Neuron (in vitro differentiated cells): ENCODE measurements at regions not wholly inside any gene's neighbourhood (a gene's known extent, or its start where the extent isn't known, plus 50 kb on each side); places are given as distances from the start of the nearest gene placed in this dataset.

ENCODE experiments used
- H2AFZ ChIP-seq: one replicate; pipeline ENCODE4 v1.6.1; 2013; ENCODE audit warnings: low read depth, mild to moderate bottlenecking, inconsistent platforms, low read length, moderate library complexity
- H3K27me3 ChIP-seq: one replicate; pipeline ENCODE4 v1.6.1; 2013; ENCODE audit warnings: low read length; ENCODE audit not compliant: insufficient read depth
- H3K36me3 ChIP-seq: one replicate; pipeline ENCODE4 v1.6.1; 2013; ENCODE audit warnings: low read length; ENCODE audit not compliant: insufficient read depth
- H3K4me1 ChIP-seq: one replicate; pipeline ENCODE4 v1.6.1; 2013; ENCODE audit warnings: low read length; ENCODE audit not compliant: insufficient read depth
- H3K4me3 ChIP-seq: 2 replicates; pipeline ENCODE4 v1.5.1; 2013; ENCODE audit warnings: mild to moderate bottlenecking, low read length, moderate library complexity
- H3K9me3 ChIP-seq: one replicate; pipeline ENCODE4 v1.6.1; 2013; ENCODE audit warnings: low read length

- no peaks in the 10 kb centered on the region for H3K9me3 ChIP-seq
- peaks cover 2% of the 10 kb centered on the region for H3K4me1 ChIP-seq
- H3K4me3 ChIP-seq = no peak overlapping the region
- H3K36me3 ChIP-seq = no peaks in the 10 kb centered on the region
- no peaks in the 10 kb centered on the region for H3K27me3 ChIP-seq
- no peak overlapping the region for H2AFZ ChIP-seq
Measured at GRCh38 chr11:28835790-28836189, 727.6 kb downstream of the METTL15 start.

GRCh38 chr11:28835317-28835716 lies 727.1 kb downstream of the METTL15 start:
- no peaks in the 10 kb centered on the region for H3K27me3 ChIP-seq
- H3K9me3 ChIP-seq = no peaks in the 10 kb centered on the region
- peaks cover 2% of the 10 kb centered on the region for H3K4me1 ChIP-seq
- H2AFZ ChIP-seq = no peak overlapping the region
- H3K4me3 ChIP-seq = no peak overlapping the region
- no peaks in the 10 kb centered on the region for H3K36me3 ChIP-seq

GRCh38 chr11:28834877-28835276 lies 726.7 kb downstream of the METTL15 start:
- H3K4me3 ChIP-seq = no peak overlapping the region
- H2AFZ ChIP-seq = no peak overlapping the region
- no peaks in the 10 kb centered on the region for H3K27me3 ChIP-seq
- no peaks in the 10 kb centered on the region for H3K9me3 ChIP-seq
- no peaks in the 10 kb centered on the region for H3K36me3 ChIP-seq
- peaks cover 2% of the 10 kb centered on the region for H3K4me1 ChIP-seq

- no peaks in the 10 kb centered on the region for H3K27me3 ChIP-seq
- no peaks in the 10 kb centered on the region for H3K36me3 ChIP-seq
- H3K4me1 ChIP-seq = peaks cover 2% of the 10 kb centered on the region
Measured at GRCh38 chr11:28833670-28834069, 725.5 kb downstream of the METTL15 start.

GRCh38 chr11:28833169-28833568 lies 725.0 kb downstream of the METTL15 start:
- Histone ChIP-seq H3K4me1 (peaks cover 2% of the 10 kb centered on the region), H2AFZ (no peak overlapping the region), H3K9me3 (no peaks in the 10 kb centered on the region), H3K36me3 (no peaks in the 10 kb centered on the region), H3K4me3 (no peak overlapping the region), H3K27me3 (no peaks in the 10 kb centered on the region)

More at GRCh38 chr11:28833670-28834069, 725.5 kb downstream of the METTL15 start:
- no peaks in the 10 kb centered on the region for H3K9me3 ChIP-seq
- no peak overlapping the region for H3K4me3 ChIP-seq
- H2AFZ ChIP-seq = no peak overlapping the region

GRCh38 chr11:28826807-28827206 lies 718.6 kb downstream of the METTL15 start:
- Histone ChIP-seq H3K4me1 (no peaks in the 10 kb centered on the region), H3K27me3 (no peaks in the 10 kb centered on the region), H3K9me3 (no peaks in the 10 kb centered on the region), H3K36me3 (no peaks in the 10 kb centered on the region), H3K4me3 (no peak overlapping the region), H2AFZ (no peak overlapping the region)

- H3K4me1 ChIP-seq = no peaks in the 10 kb centered on the region
- no peaks in the 10 kb centered on the region for H3K9me3 ChIP-seq
- no peaks in the 10 kb centered on the region for H3K36me3 ChIP-seq
- no peaks in the 10 kb centered on the region for H3K27me3 ChIP-seq
- no peak overlapping the region for H3K4me3 ChIP-seq
- no peak overlapping the region for H2AFZ ChIP-seq
Measured at GRCh38 chr11:28822576-28822975, 714.4 kb downstream of the METTL15 start.

- Histone ChIP-seq H3K9me3 (no peaks in the 10 kb centered on the region), H2AFZ (no peak overlapping the region), H3K4me1 (no peaks in the 10 kb centered on the region), H3K4me3 (no peak overlapping the region), H3K36me3 (no peaks in the 10 kb centered on the region), H3K27me3 (no peaks in the 10 kb centered on the region)
Measured at GRCh38 chr11:28820296-28820989, 712.3 kb downstream of the METTL15 start.

- Histone ChIP-seq H2AFZ (no peak overlapping the region), H3K36me3 (no peaks in the 10 kb centered on the region), H3K27me3 (no peaks in the 10 kb centered on the region), H3K4me3 (no peak overlapping the region), H3K9me3 (no peaks in the 10 kb centered on the region), H3K4me1 (no peaks in the 10 kb centered on the region)
Measured at GRCh38 chr11:28819741-28820140, 711.6 kb downstream of the METTL15 start.

GRCh38 chr11:28815110-28815509 lies 706.9 kb downstream of the METTL15 start:
- Histone ChIP-seq H3K4me3 (no peak overlapping the region), H3K4me1 (no peaks in the 10 kb centered on the region), H3K9me3 (no peaks in the 10 kb centered on the region), H2AFZ (no peak overlapping the region), H3K36me3 (no peaks in the 10 kb centered on the region), H3K27me3 (no peaks in the 10 kb centered on the region)

- no peaks in the 10 kb centered on the region for H3K4me1 ChIP-seq
- no peak overlapping the region for H2AFZ ChIP-seq
- H3K36me3 ChIP-seq = no peaks in the 10 kb centered on the region
- no peak overlapping the region for H3K4me3 ChIP-seq
- no peaks in the 10 kb centered on the region for H3K27me3 ChIP-seq
- no peaks in the 10 kb centered on the region for H3K9me3 ChIP-seq
Measured at GRCh38 chr11:28808771-28809170, 700.6 kb downstream of the METTL15 start.

- H3K9me3 ChIP-seq = no peaks in the 10 kb centered on the region
- no peaks in the 10 kb centered on the region for H3K27me3 ChIP-seq
- H3K4me1 ChIP-seq = no peaks in the 10 kb centered on the region
- H3K36me3 ChIP-seq = no peaks in the 10 kb centered on the region
- H3K4me3 ChIP-seq = no peak overlapping the region
- no peak overlapping the region for H2AFZ ChIP-seq
Measured at GRCh38 chr11:28799316-28799715, 691.1 kb downstream of the METTL15 start.

- H3K4me3 ChIP-seq = no peak overlapping the region
- no peaks in the 10 kb centered on the region for H3K9me3 ChIP-seq
- H3K27me3 ChIP-seq = no peaks in the 10 kb centered on the region
- H3K36me3 ChIP-seq = no peaks in the 10 kb centered on the region
- H2AFZ ChIP-seq = no peak overlapping the region
- peaks cover 2% of the 10 kb centered on the region for H3K4me1 ChIP-seq
Measured at GRCh38 chr11:28798286-28798685, 690.1 kb downstream of the METTL15 start.

GRCh38 chr11:28797536-28797935 lies 689.3 kb downstream of the METTL15 start:
- Histone ChIP-seq H3K9me3 (no peaks in the 10 kb centered on the region), H3K4me3 (no peak overlapping the region), H3K36me3 (no peaks in the 10 kb centered on the region), H3K27me3 (no peaks in the 10 kb centered on the region), H3K4me1 (peaks cover 2% of the 10 kb centered on the region), H2AFZ (no peak overlapping the region)
